ENCODE measurements at regions not wholly inside any gene's neighbourhood (a gene's known extent, or its start where the extent isn't known, plus 50 kb on each side); places are given as distances from the start of the nearest gene placed in this dataset.

GRCh38 chr9:16221366-16221765 lies 649.1 kb downstream of the BNC2 start:
- Mint-ChIP-seq H3K27ac (no peak overlapping the region), H3K4me1 (ENCODE audit: low read depth in 2 of 2) (no peaks in the 10 kb centered on the region), H3K27me3 (no peaks in the 10 kb centered on the region), H3K9me3 (peaks cover 0 to 6% of the 10 kb centered on the region in 2 donors), H3K4me3 (no peak overlapping the region), H3K36me3 (ENCODE audit: insufficient read depth) (no peaks in the 10 kb centered on the region)
- ATAC-seq (replicated peaks) = no peak
- no peak for DNase-seq

GRCh38 chr9:16221822-16222547 lies 648.5 kb downstream of the BNC2 start:
- Mint-ChIP-seq H3K4me1 (ENCODE audit: low read depth in 2 of 2) (no peaks in the 10 kb centered on the region), H3K27me3 (no peaks in the 10 kb centered on the region), H3K4me3 (no peak overlapping the region), H3K27ac (no peak overlapping the region), H3K9me3 (peaks cover 0 to 6% of the 10 kb centered on the region in 2 donors), H3K36me3 (ENCODE audit: insufficient read depth) (no peaks in the 10 kb centered on the region)
- DNase-seq (no peak), ATAC-seq (replicated peaks) (no peak)

- Mint-ChIP-seq H3K27ac (no peak overlapping the region), H3K36me3 (ENCODE audit: insufficient read depth) (no peaks in the 10 kb centered on the region), H3K4me1 (ENCODE audit: low read depth in 2 of 2) (no peaks in the 10 kb centered on the region), H3K4me3 (no peak overlapping the region), H3K9me3 (peaks cover 0 to 6% of the 10 kb centered on the region in 2 donors), H3K27me3 (no peaks in the 10 kb centered on the region)
- DNase-seq (no peak), ATAC-seq (replicated peaks) (no peak)
Measured at GRCh38 chr9:16223074-16223871, 647.2 kb downstream of the BNC2 start.

DNA sequence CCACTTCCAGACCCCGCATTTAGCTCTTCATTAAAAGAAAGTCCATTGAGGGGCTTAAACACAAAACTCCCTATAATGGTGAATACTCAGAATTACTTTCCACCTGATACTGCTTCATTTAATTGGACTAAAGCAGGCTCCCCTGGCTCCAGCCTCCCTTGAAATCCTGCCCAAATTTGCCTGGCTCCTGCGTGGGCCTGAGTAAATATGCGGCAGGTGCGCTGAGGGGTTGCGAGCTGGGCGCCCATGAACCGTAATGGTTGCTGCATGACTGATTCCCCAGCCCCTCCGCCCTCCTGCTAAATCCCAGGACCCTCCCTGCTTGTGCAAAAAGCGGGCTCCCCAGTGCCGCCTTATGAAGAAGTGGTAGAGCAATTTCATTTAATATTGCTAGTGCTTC lies 639.7 kb downstream of the BNC2 start:
- Mint-ChIP-seq H3K9me3 (peaks cover 10 to 14% of the 10 kb centered on the region in 2 donors), H3K4me3 (no peak overlapping the region), H3K36me3 (ENCODE audit: insufficient read depth) (no peaks in the 10 kb centered on the region), H3K4me1 (ENCODE audit: low read depth in 2 of 2) (no peaks in the 10 kb centered on the region), H3K27me3 (no peaks in the 10 kb centered on the region), H3K27ac (no peak overlapping the region)
- DNase-seq (no peak), ATAC-seq (replicated peaks) (no peak)

GRCh38 chr9:16236311-16236710 lies 634.2 kb downstream of the BNC2 start:
- Mint-ChIP-seq H3K27me3 (no peaks in the 10 kb centered on the region), H3K27ac (no peak overlapping the region), H3K4me1 (ENCODE audit: low read depth in 2 of 2) (no peaks in the 10 kb centered on the region), H3K9me3 (peaks cover 10 to 14% of the 10 kb centered on the region in 2 donors), H3K4me3 (no peak overlapping the region), H3K36me3 (ENCODE audit: insufficient read depth) (no peaks in the 10 kb centered on the region)
- DNase-seq = no peak
- no peak for ATAC-seq (replicated peaks)

- no peak for DNase-seq
- no peaks in the 10 kb centered on the region for H3K27me3 Mint-ChIP-seq
- H3K9me3 Mint-ChIP-seq = peaks cover 10 to 16% of the 10 kb centered on the region in 2 donors
- H3K4me1 Mint-ChIP-seq (ENCODE audit: low read depth in 2 of 2) = no peaks in the 10 kb centered on the region
- H3K27ac Mint-ChIP-seq = no peak overlapping the region
- no peaks in the 10 kb centered on the region for H3K36me3 Mint-ChIP-seq (ENCODE audit: insufficient read depth)
- ATAC-seq (replicated peaks) = no peak
- no peak overlapping the region for H3K4me3 Mint-ChIP-seq
Measured at GRCh38 chr9:16236882-16237281, 633.6 kb downstream of the BNC2 start.

DNA sequence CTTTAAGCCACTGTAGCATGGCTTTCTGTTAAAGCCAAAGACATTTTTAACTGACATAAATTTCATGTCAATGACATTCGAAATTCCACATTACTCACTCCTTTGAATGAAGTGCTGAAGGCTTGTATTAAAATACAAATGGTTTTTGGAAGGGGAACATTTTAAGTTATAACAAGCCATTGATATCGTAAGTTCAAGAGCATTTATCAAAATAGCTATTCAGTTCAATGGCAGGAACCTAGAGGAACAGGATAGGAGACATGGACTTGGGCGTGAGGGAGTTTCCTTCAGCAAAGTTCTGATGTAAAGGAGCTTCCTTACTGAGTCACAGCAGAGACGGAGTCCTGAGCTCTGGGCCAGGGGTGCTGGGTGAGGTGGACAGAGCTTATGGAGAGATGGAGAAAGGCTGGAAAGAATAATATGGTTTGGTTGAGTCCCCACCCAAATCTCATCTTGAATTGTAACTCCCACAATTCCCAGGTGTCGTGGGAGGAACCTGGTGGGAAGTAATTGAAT lies 631.8 kb downstream of the BNC2 start:
- peaks cover 10 to 21% of the 10 kb centered on the region in 2 donors for H3K9me3 Mint-ChIP-seq
- DNase-seq (no peak), ATAC-seq (replicated peaks) (no peak)
- no peak overlapping the region for H3K27ac Mint-ChIP-seq
- H3K27me3 Mint-ChIP-seq = no peaks in the 10 kb centered on the region
- no peak overlapping the region for H3K4me3 Mint-ChIP-seq
- no peaks in the 10 kb centered on the region for H3K4me1 Mint-ChIP-seq (ENCODE audit: low read depth in 2 of 2)
- no peaks in the 10 kb centered on the region for H3K36me3 Mint-ChIP-seq (ENCODE audit: insufficient read depth)

- H3K4me1 Mint-ChIP-seq (ENCODE audit: low read depth in 2 of 2) = no peaks in the 10 kb centered on the region
- ATAC-seq (replicated peaks) (no peak), DNase-seq (no peak)
- no peak overlapping the region for H3K27ac Mint-ChIP-seq
- peaks cover 9 to 26% of the 10 kb centered on the region in 2 donors for H3K9me3 Mint-ChIP-seq
- H3K4me3 Mint-ChIP-seq = no peak overlapping the region
- H3K36me3 Mint-ChIP-seq (ENCODE audit: insufficient read depth) = no peaks in the 10 kb centered on the region
- no peaks in the 10 kb centered on the region for H3K27me3 Mint-ChIP-seq
Measured at GRCh38 chr9:16241231-16241630, 629.2 kb downstream of the BNC2 start.

DNA sequence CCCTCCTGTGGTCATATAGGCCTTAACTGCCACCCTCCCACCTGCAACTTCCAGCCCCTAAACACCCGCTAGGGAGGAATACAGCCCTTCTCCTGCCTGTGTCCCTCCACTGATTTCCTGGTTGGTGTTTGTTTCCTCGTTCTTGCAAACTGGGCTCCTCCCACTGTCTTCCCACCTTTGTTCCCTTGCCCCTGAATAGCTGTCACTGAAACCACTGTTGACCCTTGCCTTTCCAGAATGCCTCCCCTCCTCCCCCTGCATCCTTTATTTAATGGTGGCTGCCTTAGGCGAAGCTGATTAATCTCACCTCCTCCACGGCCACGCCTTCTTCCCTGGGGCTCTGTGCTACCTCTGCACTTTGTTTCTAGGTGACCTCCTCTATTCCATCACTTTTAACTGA lies 626.7 kb downstream of the BNC2 start:
- no peak for DNase-seq
- peaks cover 12 to 35% of the 10 kb centered on the region in 2 donors for H3K9me3 Mint-ChIP-seq
- ATAC-seq (replicated peaks) = no peak
- no peaks in the 10 kb centered on the region for H3K36me3 Mint-ChIP-seq (ENCODE audit: insufficient read depth)
- H3K27me3 Mint-ChIP-seq = no peaks in the 10 kb centered on the region
- H3K4me1 Mint-ChIP-seq (ENCODE audit: low read depth in 2 of 2) = no peaks in the 10 kb centered on the region
- H3K4me3 Mint-ChIP-seq = no peak overlapping the region
- H3K27ac Mint-ChIP-seq = no peak overlapping the region

DNA sequence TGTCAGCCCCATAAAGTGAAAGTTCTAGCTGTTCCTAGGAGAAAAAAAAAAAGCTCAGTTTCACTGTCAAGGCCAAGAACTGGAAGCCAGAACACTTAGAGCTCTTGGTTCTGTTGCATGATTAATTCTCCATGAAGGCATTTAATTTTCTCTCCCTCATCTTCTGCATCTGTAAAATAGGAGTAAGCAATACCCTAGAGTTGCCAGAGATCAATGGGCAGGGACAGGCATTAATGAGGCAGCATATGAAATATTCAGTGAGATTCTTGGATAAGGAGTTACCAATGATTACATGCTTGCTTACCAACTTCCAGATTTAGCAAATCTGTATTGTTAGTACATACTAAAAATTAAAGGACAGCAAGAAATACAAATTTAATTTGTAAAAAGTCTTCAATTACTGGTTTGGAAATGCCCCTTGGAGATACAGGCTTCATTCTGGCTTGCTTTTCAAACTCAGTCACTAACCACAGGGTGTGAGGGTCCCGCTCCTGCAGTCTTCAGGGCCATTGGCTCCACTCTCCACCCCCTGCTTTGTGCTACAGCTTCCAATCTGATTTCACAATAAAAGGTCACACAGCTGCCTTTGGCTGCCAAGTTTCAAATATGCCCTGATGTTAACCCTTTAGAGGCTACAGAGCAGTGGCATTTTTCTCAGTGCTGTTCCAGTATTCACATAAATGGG lies 624.6 kb downstream of the BNC2 start:
- H3K9me3 Mint-ChIP-seq = peaks cover 8 to 35% of the 10 kb centered on the region in 2 donors
- DNase-seq = no peak
- no peak overlapping the region for H3K4me3 Mint-ChIP-seq
- H3K36me3 Mint-ChIP-seq (ENCODE audit: insufficient read depth) = no peaks in the 10 kb centered on the region
- no peak overlapping the region for H3K27ac Mint-ChIP-seq
- H3K27me3 Mint-ChIP-seq = no peaks in the 10 kb centered on the region
- no peak for ATAC-seq (replicated peaks)
- H3K4me1 Mint-ChIP-seq (ENCODE audit: low read depth in 2 of 2) = no peaks in the 10 kb centered on the region

- no peak for ATAC-seq (replicated peaks)
- no peaks in the 10 kb centered on the region for H3K27me3 Mint-ChIP-seq
- H3K4me1 Mint-ChIP-seq (ENCODE audit: low read depth in 2 of 2) = no peaks in the 10 kb centered on the region
- peaks cover 8 to 29% of the 10 kb centered on the region in 2 donors for H3K9me3 Mint-ChIP-seq
- no peak overlapping the region for H3K27ac Mint-ChIP-seq
- no peak for DNase-seq
- H3K4me3 Mint-ChIP-seq = no peak overlapping the region
- no peaks in the 10 kb centered on the region for H3K36me3 Mint-ChIP-seq (ENCODE audit: insufficient read depth)
Measured at GRCh38 chr9:16246785-16247184, 623.7 kb downstream of the BNC2 start.

- no peak overlapping the region for H3K27ac Mint-ChIP-seq
- DNase-seq (no peak), ATAC-seq (replicated peaks) (no peak)
- H3K4me1 Mint-ChIP-seq (ENCODE audit: low read depth in 2 of 2) = no peaks in the 10 kb centered on the region
- no peaks in the 10 kb centered on the region for H3K27me3 Mint-ChIP-seq
- H3K4me3 Mint-ChIP-seq = no peak overlapping the region
- no peaks in the 10 kb centered on the region for H3K36me3 Mint-ChIP-seq (ENCODE audit: insufficient read depth)
- peaks cover 8 to 26% of the 10 kb centered on the region in 2 donors for H3K9me3 Mint-ChIP-seq
Measured at GRCh38 chr9:16247188-16247875, 623.1 kb downstream of the BNC2 start.

DNA sequence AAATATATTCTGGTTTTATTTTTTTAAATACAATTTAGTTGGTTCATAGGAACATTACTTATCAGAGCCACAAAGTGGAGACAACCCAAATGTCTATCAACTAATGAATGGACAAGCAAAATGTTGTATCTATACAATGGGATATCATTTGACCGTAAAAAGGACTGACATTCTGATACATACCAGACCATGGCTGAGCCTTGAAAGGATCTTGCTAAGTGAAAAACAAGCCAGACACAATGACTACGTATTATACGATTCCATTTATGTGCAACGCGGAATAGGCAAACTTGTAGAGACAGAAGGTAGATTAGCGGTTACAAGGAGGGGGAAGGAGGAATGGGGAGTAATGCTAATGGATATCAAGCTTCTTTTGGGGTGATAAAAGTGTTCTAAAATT lies 621.6 kb downstream of the BNC2 start:
- DNase-seq (no peak), ATAC-seq (replicated peaks) (no peak)
- Mint-ChIP-seq H3K4me3 (no peak overlapping the region), H3K36me3 (ENCODE audit: insufficient read depth) (no peaks in the 10 kb centered on the region), H3K4me1 (ENCODE audit: low read depth in 2 of 2) (no peaks in the 10 kb centered on the region), H3K9me3 (peaks cover 8 to 21% of the 10 kb centered on the region in 2 donors), H3K27me3 (no peaks in the 10 kb centered on the region), H3K27ac (no peak overlapping the region)
